AG20443 (cell line): ENCODE measurements at regions not wholly inside any gene's neighbourhood (a gene's known extent, or its start where the extent isn't known, plus 50 kb on each side); places are given as distances from the start of the nearest gene placed in this dataset.

Experiments
- DNase-seq: peaks from one replicate; pipeline ENCODE4 v3.0.0; 2012; ENCODE audit warnings: low spot score, mixed read lengths

DNA sequence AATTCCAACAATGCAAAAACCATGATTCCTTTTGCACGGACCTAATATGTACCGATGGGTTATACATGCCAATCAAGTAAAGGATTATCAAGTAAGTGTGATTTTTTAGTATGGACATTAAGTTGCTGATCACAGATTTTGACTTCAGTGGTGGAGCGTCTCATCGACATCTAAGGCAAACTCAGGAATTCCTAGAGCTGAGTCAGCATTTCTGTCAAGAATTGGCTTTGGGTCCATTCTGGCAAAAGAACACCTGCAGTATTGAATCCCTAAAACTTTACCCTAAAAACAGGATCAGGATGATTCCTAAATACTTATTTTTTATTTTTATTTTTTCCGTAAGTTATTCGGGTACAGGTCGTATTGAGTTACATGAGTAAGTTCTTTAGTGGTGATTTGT is 83.6 kb downstream of the HPGD start:
- DNase-seq: no peak

DNA sequence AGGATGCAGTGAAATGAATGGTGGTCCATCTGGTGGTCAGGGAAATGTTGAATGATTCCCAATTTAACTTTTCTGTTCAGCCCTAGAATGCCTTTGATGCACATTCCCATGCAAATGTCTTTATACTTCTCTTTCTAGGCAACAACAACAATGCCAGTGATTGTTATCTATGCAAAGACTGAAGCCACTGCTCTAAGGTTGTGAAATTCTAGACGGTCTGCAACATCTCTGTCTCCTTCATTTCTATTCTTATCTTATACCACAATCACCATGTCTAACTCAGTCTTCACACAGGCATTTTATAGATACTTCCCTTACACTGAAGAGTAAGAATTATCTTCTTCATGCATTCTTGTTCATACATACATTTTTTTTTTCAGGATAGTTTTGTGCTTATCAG is 84.5 kb downstream of the HPGD start:
- no peak for DNase-seq

GRCh38 chr4:174437324-174437723 is 85.0 kb downstream of the HPGD start:
- no peak for DNase-seq

DNA sequence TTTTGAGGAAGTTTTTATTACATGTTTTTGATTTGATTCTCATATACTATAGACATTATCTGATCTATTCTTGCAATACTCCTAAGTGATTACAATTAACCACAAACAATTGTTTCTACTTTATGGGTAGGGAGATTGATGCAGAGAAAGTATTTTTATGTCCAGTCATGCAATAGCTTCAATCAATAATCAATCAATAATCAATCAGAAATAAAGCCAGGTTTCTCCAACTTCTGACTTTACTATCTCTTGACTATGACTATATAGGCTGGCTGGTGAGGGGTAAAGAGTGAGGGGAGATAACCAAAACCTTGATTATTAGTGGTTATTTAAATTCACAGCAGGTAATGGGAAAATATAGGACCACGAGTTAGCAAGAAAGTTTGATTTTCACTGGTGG is 85.9 kb downstream of the HPGD start:
- DNase-seq: no peak

DNA sequence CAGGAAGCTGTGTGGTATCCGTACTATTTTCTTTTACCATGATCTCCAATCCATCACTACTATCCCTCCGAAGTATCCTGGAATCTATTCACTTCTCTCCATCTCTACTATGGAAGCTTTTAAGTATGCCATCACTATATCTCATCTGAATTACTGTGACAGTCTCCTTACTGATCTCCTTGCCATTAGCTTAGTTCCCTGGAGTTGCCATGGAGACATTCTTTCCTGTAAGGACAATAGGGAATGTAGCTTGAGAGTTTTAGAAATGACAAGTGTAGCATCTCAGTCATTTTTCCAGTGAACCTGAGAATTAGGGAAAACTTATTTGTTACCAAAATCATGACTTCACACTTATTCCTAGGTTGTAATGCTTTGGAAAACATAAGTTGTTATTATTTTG is 86.3 kb downstream of the HPGD start:
- no peak for DNase-seq

GRCh38 chr4:174434455-174434854 is 87.8 kb downstream of the HPGD start:
- DNase-seq: no peak

DNA sequence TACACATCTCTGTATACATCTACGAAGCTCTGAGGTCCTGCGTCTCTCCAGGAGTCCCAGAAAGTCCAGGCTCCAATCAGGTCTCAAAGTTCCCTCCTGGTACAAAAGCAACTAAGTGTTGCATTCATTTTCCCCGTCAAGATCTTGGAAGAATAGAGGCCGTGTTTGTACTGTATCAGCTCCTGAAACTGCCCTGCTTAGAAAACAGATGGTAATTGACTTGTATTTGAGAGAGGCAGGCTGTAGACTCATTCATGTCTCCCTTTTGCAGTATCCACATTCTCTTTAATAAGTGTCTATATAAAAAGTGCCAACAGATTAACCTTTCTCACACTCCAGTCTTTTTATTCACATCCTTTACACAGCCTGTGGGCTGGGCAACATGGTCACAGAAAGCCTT is 91.7 kb downstream of the HPGD start:
- no peak for DNase-seq

GRCh38 chr4:174429701-174430410 is 92.4 kb downstream of the HPGD start:
- DNase-seq: no peak

DNA sequence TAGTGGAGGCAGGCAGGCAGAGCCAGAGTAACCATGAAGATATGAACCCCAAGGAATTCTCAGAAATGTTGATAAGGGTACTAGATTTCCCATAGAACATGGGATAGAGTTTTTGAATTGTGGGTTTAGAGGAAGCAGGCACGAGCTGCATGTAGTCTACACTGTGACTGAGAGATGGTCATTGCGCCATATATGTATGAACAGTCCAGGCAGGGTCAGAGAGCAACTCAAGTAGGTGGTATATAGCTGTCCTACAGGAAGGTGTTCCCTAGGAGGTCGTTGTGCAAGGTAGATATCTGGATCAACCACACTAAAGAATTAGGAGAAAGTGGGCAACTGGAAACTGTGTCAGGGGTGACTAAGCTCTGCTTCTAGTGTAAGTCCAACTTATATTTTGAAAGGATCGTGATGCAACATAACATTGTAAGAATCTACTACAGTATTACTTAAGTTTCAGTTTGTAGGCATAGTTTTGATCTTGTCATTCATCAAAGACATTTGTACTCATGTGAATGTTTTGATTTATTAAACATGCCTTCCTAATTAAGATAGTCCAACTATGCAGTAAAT is 94.6 kb downstream of the HPGD start:
- DNase-seq: no peak

- no peak for DNase-seq
These were observed 96.6 kb downstream of the HPGD start for GRCh38 chr4:174425669-174426068.

DNA sequence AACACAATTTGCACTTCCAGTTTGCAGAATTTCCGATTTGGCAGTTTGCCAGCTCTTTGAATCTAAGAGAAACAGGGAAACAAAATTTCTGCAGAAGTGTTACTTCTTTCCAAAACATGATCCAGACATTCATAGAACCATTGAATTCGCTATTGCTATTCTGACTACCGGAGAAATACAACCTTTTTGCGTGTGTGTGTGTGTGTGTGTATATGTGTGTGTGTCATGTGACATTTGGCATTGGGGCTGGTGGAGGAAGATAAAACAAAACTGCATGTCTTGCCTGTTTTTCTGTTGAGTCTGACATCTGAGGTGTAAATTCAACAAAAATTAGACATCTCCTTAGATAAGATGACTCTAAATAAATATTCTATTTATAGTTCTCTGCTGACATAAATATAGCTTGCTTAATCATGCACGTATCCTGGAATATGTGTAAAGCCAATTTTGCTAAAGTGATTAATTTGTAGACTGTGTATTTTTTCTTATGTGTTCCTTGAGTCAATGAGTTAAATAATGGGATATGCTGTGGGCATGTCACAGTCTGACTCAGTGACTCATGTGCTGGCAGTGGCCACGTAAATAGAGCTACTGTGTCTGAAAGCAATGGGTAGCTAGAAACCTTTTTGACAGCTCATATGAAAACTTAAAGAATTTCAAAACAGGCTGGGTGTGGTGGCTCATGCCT is 98.9 kb downstream of the HPGD start:
- DNase-seq: peak; percentile 65

- DNase-seq: no peak
These were observed 99.4 kb downstream of the HPGD start for GRCh38 chr4:174422893-174423256.

DNA sequence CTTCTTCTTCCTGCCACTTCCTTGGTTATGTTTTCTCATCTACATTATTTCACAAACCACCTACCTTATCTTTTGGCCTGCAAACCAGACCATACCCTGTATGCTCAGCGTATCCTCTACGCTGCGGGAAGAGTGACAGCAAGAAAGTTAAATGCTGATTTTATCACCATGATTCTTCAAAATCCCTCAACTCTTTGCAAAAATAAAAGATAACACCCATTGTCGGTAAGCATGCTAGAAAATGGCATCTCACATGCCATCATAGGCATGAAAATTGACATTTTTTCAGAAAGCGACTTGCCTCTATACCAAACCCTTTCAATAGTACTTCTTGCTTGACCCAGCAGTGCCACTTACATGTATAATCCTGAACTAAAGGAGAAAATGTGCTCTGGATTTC is 102.0 kb downstream of the HPGD start:
- DNase-seq: no peak

- DNase-seq: no peak
These were observed 103.6 kb downstream of the HPGD start for GRCh38 chr4:174418640-174419212.

- DNase-seq: no peak
These were observed 113.3 kb downstream of the HPGD start for GRCh38 chr4:174408841-174409552.

GRCh38 chr4:174406383-174406782 is 115.9 kb downstream of the HPGD start:
- no peak for DNase-seq

DNA sequence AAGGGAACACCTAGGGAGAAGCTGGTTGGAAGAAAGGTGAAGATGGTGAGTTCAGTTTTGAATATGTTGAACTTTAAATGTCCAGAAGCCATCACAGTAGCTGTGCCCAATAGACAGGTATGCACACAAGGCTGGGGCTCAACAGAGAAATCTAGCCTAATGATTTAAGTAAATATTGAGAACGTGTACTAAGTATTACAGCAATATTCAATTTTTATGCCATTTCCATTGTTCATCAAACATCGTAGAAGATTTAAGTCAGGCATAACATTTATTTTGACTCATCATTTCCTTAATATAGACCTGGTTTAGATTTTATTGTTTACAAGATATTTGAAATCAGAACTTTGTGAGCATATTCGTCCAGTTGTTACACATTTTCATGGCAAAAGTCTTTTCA is 116.4 kb downstream of the HPGD start:
- no peak for DNase-seq

- DNase-seq: no peak
These were observed 117.6 kb downstream of the HPGD start for GRCh38 chr4:174404677-174405076.

DNA sequence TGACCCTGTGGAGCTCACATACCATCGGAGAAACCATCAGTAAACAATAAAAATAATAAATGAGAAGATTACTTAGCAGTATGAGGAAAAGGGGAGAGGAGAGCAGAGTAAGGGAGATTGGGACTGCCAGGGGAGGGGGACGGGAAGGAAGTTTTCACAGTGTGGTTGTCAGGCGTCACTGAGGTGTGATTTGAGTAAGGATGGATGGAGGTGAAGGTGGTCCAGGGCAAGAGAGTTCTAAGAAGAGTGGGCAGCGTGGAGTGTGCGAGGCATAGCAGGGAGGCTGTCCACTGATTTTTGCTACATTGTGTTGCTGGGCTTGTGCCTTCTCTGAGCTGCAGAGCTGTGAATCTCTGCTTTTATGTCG is 119.1 kb downstream of the HPGD start:
- no peak for DNase-seq

GRCh38 chr4:174402470-174403176 is 118.9 kb downstream of the CEP44 start:
- peak; percentile 22 for DNase-seq

DNA sequence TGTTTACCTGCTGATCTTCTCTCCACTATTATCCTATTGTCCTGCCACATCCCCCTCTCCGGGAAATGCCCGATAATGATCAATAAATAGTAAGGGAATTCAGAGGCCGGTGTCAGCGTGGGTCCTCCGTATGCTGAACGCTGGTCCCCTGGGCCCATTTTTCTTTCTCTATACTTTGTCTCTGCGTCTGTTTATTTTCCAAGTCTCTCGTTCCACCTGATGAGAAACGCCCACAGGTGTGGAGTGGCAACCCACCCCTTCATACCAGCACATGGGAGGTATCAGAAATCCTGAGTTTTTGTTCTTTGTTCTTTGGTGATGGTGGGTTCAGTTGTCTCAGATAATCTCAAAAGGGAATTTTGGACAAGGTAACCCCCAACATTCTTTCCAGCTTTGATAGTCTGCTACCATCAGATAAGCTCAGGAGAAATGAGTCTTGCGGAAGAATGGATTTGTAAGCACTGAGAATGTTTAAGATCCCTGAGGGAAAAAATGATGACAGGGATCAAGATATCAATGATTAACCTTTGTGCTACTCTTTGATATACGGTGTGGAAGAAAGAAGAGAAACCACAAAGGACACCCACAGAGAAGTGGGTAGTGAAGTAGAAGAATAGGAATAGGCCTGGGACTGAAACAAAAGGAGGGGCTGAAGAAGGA is 117.9 kb downstream of the CEP44 start:
- no peak for DNase-seq
